GM21423 (cell line): ENCODE measurements at regions not wholly inside any gene's neighbourhood (a gene's known extent, or its start where the extent isn't known, plus 50 kb on each side); places are given as distances from the start of the nearest gene placed in this dataset.

ENCODE experiments used
- ATAC-seq: cut with Tn5 transposase; IDR thresholded peaks from one replicate; pipeline ENCODE4 v1.9.1; 2021; ENCODE audit warnings: mild to moderate bottlenecking, moderate library complexity; ENCODE audit not compliant: unreplicated experiment

- no peak for ATAC-seq
Observed at GRCh38 chr2:71746946-71747501, 293.7 kb downstream of the DYSF start.

DNA sequence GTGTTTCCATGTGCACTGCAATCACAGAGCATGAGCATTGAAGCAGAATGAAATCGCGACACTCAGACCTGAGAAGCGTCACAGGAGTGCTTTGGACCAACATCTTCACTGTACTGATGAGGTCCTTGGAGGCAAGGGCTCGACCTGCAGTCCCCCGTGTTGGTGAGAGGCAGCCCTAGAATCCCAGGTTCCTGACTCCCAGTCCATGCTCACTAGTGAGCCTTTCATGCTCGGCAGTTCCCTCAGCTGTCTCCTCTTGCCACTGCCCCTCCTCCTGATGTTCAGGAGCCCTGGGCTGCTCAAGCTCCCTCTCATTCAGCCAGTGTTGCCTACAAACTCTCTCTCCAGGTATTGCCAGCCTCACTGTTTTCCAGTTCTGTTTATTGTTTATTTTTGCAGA is 291.4 kb downstream of the DYSF start:
- ATAC-seq = no peak

GRCh38 chr2:71743995-71744675 is 290.8 kb downstream of the DYSF start:
- no peak for ATAC-seq

- ATAC-seq = no peak
Observed at GRCh38 chr2:71742953-71743601, 289.7 kb downstream of the DYSF start.

DNA sequence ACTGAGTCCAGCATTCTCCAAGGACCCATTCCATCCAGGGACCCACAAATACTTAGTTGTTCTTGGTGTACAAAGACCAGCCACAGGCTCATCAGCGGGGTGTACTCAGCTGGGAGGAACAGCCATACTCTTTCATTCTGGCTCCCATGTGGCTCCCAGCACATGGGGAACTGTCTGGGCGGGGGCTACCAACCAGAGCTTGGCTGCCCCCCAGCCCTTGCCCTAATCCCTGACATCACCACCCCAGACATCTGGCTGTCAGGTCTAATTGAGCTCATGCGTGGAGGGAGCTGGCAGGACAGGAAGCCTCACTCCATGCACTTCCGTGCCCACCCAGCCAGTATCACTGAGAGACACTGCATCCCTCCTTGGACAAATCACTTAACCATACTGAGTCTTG is 283.6 kb downstream of the DYSF start:
- no peak for ATAC-seq

- ATAC-seq = no peak
Observed at GRCh38 chr2:71736091-71736861, 282.9 kb downstream of the DYSF start.
